Gastroesophageal sphincter (tissue), 3 donors: ENCODE measurements at regions not wholly inside any gene's neighbourhood (a gene's known extent, or its start where the extent isn't known, plus 50 kb on each side); places are given as distances from the start of the nearest gene placed in this dataset.

ENCODE experiments used
- CTCF ChIP-seq, 4 experiments: fragments of 200-600 bp in 2 of 4; fragments of 450-650 bp in 2 of 4; sonication (generic) in 1 of 4; IDR thresholded peaks; one replicate each; pipeline ENCODE4 v1.5.1; 2017 to 2019; ENCODE audit warnings: antibody characterized with exemption in 4 of 4, mild to moderate bottlenecking in 2 of 4, moderate library complexity in 2 of 4
- POLR2A ChIP-seq, 2 donors: fragments of 450-650 bp; IDR thresholded peaks; one replicate each; pipeline ENCODE4 v1.6.1; 2017; ENCODE audit warnings: antibody characterized with exemption in 2 of 2, mild to moderate bottlenecking in 2 of 2, moderate library complexity in 1 of 2
- POLR2AphosphoS5 ChIP-seq: sonication (generic); formaldehyde crosslinking; IDR thresholded peaks from one replicate; pipeline ENCODE4 v1.6.1; 2017; ENCODE audit warnings: antibody characterized with exemption

GRCh38 chr2:104976603-104977120, 61.2 kb upstream of the MRPS9 start:
- TF ChIP-seq POLR2A (IDR thresholded peaks at IDR 0.05) (no peak), CTCF (IDR thresholded peaks at IDR 0.05) (no peak), POLR2AphosphoS5 (no peak)
